Neural cell (in vitro differentiated cells): ENCODE measurements at regions not wholly inside any gene's neighbourhood (a gene's known extent, or its start where the extent isn't known, plus 50 kb on each side); places are given as distances from the start of the nearest gene placed in this dataset.

Experiments used
- H2AFZ ChIP-seq: fragments of 200-600, 300-800 bp; sonication (generic), shearing (Covaris generic); 2 replicates; pipeline ENCODE4 v1.6.0; 2014; ENCODE audit warnings: low read depth, mild to moderate bottlenecking, antibody characterized with exemption, low read length, moderate library complexity
- H3F3A ChIP-seq: fragments of 200-600 bp; shearing (Covaris generic); 2 replicates; pipeline ENCODE4 v1.6.1; 2016; ENCODE audit warnings: mild to moderate bottlenecking, moderate library complexity, mixed read lengths, antibody characterized with exemption, low read length; ENCODE audit not compliant: insufficient read depth, poor library complexity, severe bottlenecking
- H3K27ac ChIP-seq: fragments of 200-600, 300-800 bp; sonication (generic), shearing (Covaris generic); 2 replicates; pipeline ENCODE4 v1.5.1; 2014; ENCODE audit warnings: mild to moderate bottlenecking, low read length, moderate library complexity
- H3K27me3 ChIP-seq: fragments of 300-800, 200-600 bp; sonication (generic), shearing (Covaris generic); 2 replicates; pipeline ENCODE4 v1.6.0; 2014; ENCODE audit warnings: mild to moderate bottlenecking, low read depth, low read length, moderate library complexity; ENCODE audit not compliant: insufficient read depth
- H3K36me3 ChIP-seq: fragments of 300-800, 200-600 bp; sonication (generic), shearing (Covaris generic); 2 replicates; pipeline ENCODE4 v1.5.1; 2014; ENCODE audit warnings: mild to moderate bottlenecking, antibody characterized with exemption, low read length, moderate library complexity; ENCODE audit not compliant: insufficient read depth
- H3K4me2 ChIP-seq: fragments of 300-800, 200-600 bp; sonication (generic), shearing (Covaris generic); 2 replicates; pipeline ENCODE4 v1.6.0; 2014; ENCODE audit warnings: mild to moderate bottlenecking, low read length
- H3K4me3 ChIP-seq: fragments of 300-800, 200-600 bp; sonication (generic), shearing (Covaris generic); 2 replicates; pipeline ENCODE4 v1.5.1; 2014; ENCODE audit warnings: mild to moderate bottlenecking, low read length, moderate library complexity
- H3K79me2 ChIP-seq: fragments of 200-600 bp; shearing (Covaris generic); replicated peaks from 2 replicates; pipeline ENCODE4 v1.6.0; 2014; ENCODE audit warnings: mild to moderate bottlenecking, low read length, moderate library complexity; ENCODE audit not compliant: insufficient read depth
- H3K9ac ChIP-seq: fragments of 300-800, 200-600 bp; sonication (generic), shearing (Covaris generic); 2 replicates; pipeline ENCODE4 v1.6.1; 2016; ENCODE audit warnings: mild to moderate bottlenecking, low read length, mixed read lengths
- H3K9me2 ChIP-seq: fragments of 200-600 bp; shearing (Covaris generic); 2 replicates; pipeline ENCODE4 v1.6.1; 2016; ENCODE audit warnings: mild to moderate bottlenecking, low read length, mixed read lengths; ENCODE audit not compliant: insufficient read depth
- H3K9me3 ChIP-seq: fragments of 200-600, 300-800 bp; sonication (generic), shearing (Covaris generic); 2 replicates; pipeline ENCODE4 v1.6.1; 2016; ENCODE audit warnings: mild to moderate bottlenecking, mixed run types, low read length, moderate library complexity, mixed read lengths
- H4K20me1 ChIP-seq: fragments of 200-600 bp; shearing (Covaris generic); 2 replicates; pipeline ENCODE4 v1.6.1; 2016; ENCODE audit warnings: mild to moderate bottlenecking, mixed run types; ENCODE audit not compliant: insufficient read depth
- EP300 ChIP-seq: fragments of 450-650 bp; conservative IDR thresholded peaks from 2 replicates; pipeline ENCODE4 v1.6.1; 2014; ENCODE audit warnings: antibody characterized with exemption, mild to moderate bottlenecking, moderate library complexity; ENCODE audit not compliant: poor library complexity, severe bottlenecking
- EZH2 ChIP-seq: fragments of 200-600, 300-800 bp; shearing (Covaris generic), sonication (generic); IDR thresholded peaks from 2 replicates; pipeline ENCODE4 v1.6.1; 2014; ENCODE audit warnings: antibody characterized with exemption, low read length, borderline replicate concordance, mild to moderate bottlenecking; ENCODE audit not compliant: insufficient read depth, poor library complexity, severe bottlenecking
- MXI1 ChIP-seq: fragments of 450-650 bp; conservative IDR thresholded peaks from 2 replicates; pipeline ENCODE4 v1.6.1; 2014; ENCODE audit warnings: antibody characterized with exemption, mild to moderate bottlenecking; ENCODE audit not compliant: poor library complexity, severe bottlenecking
- POLR2AphosphoS5 ChIP-seq: IDR thresholded peaks from 2 replicates; pipeline ENCODE4 v1.6.1; 2012
- RAD21 ChIP-seq: fragments of 450-650 bp; conservative IDR thresholded peaks from 2 replicates; pipeline ENCODE4 v1.6.1; 2014; ENCODE audit warnings: antibody characterized with exemption, mild to moderate bottlenecking, moderate library complexity
- SMC3 ChIP-seq: fragments of 450-650 bp; conservative IDR thresholded peaks from 2 replicates; pipeline ENCODE4 v1.6.1; 2014; ENCODE audit warnings: antibody characterized with exemption, mild to moderate bottlenecking, moderate library complexity; ENCODE audit not compliant: poor library complexity
- TAF1 ChIP-seq: IDR thresholded peaks from 2 replicates; pipeline ENCODE4 v1.6.1; 2012; ENCODE audit warnings: low read depth
- TF ChIP-seq, protein P1 (sequence below): fragments of 450-650 bp; IDR thresholded peaks from 2 replicates; pipeline ENCODE4 v1.5.1; 2014; ENCODE audit warnings: antibody characterized with exemption, mild to moderate bottlenecking, moderate library complexity; ENCODE audit not compliant: poor library complexity, severe bottlenecking
- TF ChIP-seq, protein P2 (sequence below): IDR thresholded peaks from 2 replicates; pipeline ENCODE4 v1.6.1; 2012; ENCODE audit warnings: borderline replicate concordance

DNA sequence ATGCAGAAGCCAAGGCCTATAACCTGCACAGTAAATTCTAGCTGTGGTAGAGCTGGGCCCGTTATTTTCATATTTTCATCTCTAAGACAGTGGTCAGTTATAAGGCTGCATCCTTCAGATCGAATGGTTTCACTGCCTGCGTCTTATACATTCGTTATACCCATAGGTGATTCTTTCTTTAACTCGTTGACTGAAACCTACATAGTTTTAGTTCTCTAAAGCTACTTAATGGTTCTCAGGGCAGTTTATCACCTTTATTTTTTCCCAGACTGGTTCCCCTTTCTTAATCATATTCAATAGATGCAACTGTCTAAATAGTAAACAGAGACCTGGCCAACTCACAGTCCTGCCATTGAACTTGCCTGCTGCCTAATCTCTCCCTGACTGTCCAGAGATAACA lies 615.3 kb upstream of the SLITRK1 start:
- Histone ChIP-seq H3K27ac (no peak overlapping the region), H3K9me3 (no peaks in the 10 kb centered on the region), H3K79me2 (no peaks in the 10 kb centered on the region), H3K27me3 (no peaks in the 10 kb centered on the region), H3K36me3 (no peaks in the 10 kb centered on the region), H4K20me1 (no peaks in the 10 kb centered on the region), H3K4me2 (no peak overlapping the region), H3K9me2 (no peaks in the 10 kb centered on the region), H2AFZ (no peak overlapping the region), H3F3A (no peaks in the 10 kb centered on the region), H3K4me3 (no peak overlapping the region), H3K9ac (no peak overlapping the region)
- TF ChIP-seq EP300 (no peak), RAD21 (no peak), EZH2 (no peak), SMC3 (no peak), TAF1 (no peak)
- TF ChIP-seq, protein P1, sequence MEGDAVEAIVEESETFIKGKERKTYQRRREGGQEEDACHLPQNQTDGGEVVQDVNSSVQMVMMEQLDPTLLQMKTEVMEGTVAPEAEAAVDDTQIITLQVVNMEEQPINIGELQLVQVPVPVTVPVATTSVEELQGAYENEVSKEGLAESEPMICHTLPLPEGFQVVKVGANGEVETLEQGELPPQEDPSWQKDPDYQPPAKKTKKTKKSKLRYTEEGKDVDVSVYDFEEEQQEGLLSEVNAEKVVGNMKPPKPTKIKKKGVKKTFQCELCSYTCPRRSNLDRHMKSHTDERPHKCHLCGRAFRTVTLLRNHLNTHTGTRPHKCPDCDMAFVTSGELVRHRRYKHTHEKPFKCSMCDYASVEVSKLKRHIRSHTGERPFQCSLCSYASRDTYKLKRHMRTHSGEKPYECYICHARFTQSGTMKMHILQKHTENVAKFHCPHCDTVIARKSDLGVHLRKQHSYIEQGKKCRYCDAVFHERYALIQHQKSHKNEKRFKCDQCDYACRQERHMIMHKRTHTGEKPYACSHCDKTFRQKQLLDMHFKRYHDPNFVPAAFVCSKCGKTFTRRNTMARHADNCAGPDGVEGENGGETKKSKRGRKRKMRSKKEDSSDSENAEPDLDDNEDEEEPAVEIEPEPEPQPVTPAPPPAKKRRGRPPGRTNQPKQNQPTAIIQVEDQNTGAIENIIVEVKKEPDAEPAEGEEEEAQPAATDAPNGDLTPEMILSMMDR, result no peak

GRCh38 chr13:84491952-84492351 lies 609.7 kb upstream of the SLITRK1 start:
- H3K27ac ChIP-seq, result no peak overlapping the region
- no peaks in the 10 kb centered on the region for H4K20me1 ChIP-seq
- no peak overlapping the region for H3K9ac ChIP-seq
- H3K4me2 ChIP-seq, result no peak overlapping the region
- no peaks in the 10 kb centered on the region for H3F3A ChIP-seq
- H3K36me3 ChIP-seq, result no peaks in the 10 kb centered on the region
- no peak overlapping the region for H3K4me3 ChIP-seq
- H3K27me3 ChIP-seq, result no peaks in the 10 kb centered on the region
- H3K79me2 ChIP-seq, result no peaks in the 10 kb centered on the region
- TF ChIP-seq POLR2AphosphoS5 (no peak), EZH2 (no peak), TAF1 (no peak), SMC3 (no peak), EP300 (no peak), MXI1 (no peak), RAD21 (no peak)
- TF ChIP-seq, protein P2, sequence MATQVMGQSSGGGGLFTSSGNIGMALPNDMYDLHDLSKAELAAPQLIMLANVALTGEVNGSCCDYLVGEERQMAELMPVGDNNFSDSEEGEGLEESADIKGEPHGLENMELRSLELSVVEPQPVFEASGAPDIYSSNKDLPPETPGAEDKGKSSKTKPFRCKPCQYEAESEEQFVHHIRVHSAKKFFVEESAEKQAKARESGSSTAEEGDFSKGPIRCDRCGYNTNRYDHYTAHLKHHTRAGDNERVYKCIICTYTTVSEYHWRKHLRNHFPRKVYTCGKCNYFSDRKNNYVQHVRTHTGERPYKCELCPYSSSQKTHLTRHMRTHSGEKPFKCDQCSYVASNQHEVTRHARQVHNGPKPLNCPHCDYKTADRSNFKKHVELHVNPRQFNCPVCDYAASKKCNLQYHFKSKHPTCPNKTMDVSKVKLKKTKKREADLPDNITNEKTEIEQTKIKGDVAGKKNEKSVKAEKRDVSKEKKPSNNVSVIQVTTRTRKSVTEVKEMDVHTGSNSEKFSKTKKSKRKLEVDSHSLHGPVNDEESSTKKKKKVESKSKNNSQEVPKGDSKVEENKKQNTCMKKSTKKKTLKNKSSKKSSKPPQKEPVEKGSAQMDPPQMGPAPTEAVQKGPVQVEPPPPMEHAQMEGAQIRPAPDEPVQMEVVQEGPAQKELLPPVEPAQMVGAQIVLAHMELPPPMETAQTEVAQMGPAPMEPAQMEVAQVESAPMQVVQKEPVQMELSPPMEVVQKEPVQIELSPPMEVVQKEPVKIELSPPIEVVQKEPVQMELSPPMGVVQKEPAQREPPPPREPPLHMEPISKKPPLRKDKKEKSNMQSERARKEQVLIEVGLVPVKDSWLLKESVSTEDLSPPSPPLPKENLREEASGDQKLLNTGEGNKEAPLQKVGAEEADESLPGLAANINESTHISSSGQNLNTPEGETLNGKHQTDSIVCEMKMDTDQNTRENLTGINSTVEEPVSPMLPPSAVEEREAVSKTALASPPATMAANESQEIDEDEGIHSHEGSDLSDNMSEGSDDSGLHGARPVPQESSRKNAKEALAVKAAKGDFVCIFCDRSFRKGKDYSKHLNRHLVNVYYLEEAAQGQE, result no peak
- TF ChIP-seq, protein P1, result no peak
- no peaks in the 10 kb centered on the region for H3K9me3 ChIP-seq
- no peaks in the 10 kb centered on the region for H3K9me2 ChIP-seq
- H2AFZ ChIP-seq, result no peak overlapping the region
